ENCODE measurements at regions not wholly inside any gene's neighbourhood (a gene's known extent, or its start where the extent isn't known, plus 50 kb on each side); places are given as distances from the start of the nearest gene placed in this dataset.

- no peaks in the 10 kb centered on the region for H4K20me1 ChIP-seq (replicated peaks in 1 of 2; ENCODE audit: control insufficient read depth in 1 of 2, insufficient read depth in 2 of 2, low read length in 2 of 2)
- no peak overlapping the region for H3K4me3 ChIP-seq (ENCODE audit: extremely low read depth in 1 of 4, insufficient read depth in 2 of 4, low read depth in 3 of 4, low read length in 4 of 4)
- no peak overlapping the region for H3K27ac ChIP-seq (ENCODE audit: low read depth, low read length)
- FAIRE-seq, result no peak
- no peak for DNase-seq (ENCODE audit: low read depth in 1 of 2, low spot score in 2 of 2)
- H3K9ac ChIP-seq (replicated peaks in 1 of 4; ENCODE audit: extremely low read depth in 1 of 4, low read depth in 3 of 4, low read length in 3 of 4), result no peak overlapping the region
- no peak overlapping the region for H2AK5ac ChIP-seq (ENCODE audit: low read depth, low read length)
- 0 out of 4 replicates have a peak, but pooled peaks cover 0 to 3% of the 10 kb centered on the region in 2 experiments for H3K9me3 ChIP-seq (ENCODE audit: insufficient read depth in 2 of 2, low read depth in 1 of 2, low read length in 1 of 2)
- H3K4me2 ChIP-seq (ENCODE audit: insufficient read depth in 1 of 2, low read depth in 2 of 2, low read length in 2 of 2), result no peak overlapping the region
- TF ChIP-seq GTF2F1 (IDR thresholded peaks at IDR 0.05; ENCODE audit: borderline replicate concordance, low read depth, low read length) (no peak), SP4 (IDR thresholded peaks at IDR 0.05; ENCODE audit: low read length) (no peak), JUND (IDR thresholded peaks at IDR 0.05; ENCODE audit: low read length) (no peak), TAF1 (IDR thresholded peaks at IDR 0.05; ENCODE audit: low read depth, low read length) (no peak), E2F6 (IDR thresholded peaks at IDR 0.05) (no peak), BRCA1 (IDR thresholded peaks at IDR 0.05; ENCODE audit: low read depth, low read length) (no peak), ASH2L (IDR thresholded peaks at IDR 0.05; ENCODE audit: low read length) (no peak)
- no peak overlapping the region for H2BK15ac ChIP-seq (ENCODE audit: low read length)
- no peaks in the 10 kb centered on the region for H3K23me2 ChIP-seq (ENCODE audit: low read depth, low read length)
- no peaks in the 10 kb centered on the region for H3K36me3 ChIP-seq (ENCODE audit: control insufficient read depth in 2 of 4, insufficient read depth in 4 of 4, low read length in 3 of 4)
- no peaks in the 10 kb centered on the region for H3K79me2 ChIP-seq (ENCODE audit: control insufficient read depth in 1 of 2, insufficient read depth in 2 of 2, low read length in 2 of 2)
- no peak overlapping the region for H3K56ac ChIP-seq (replicated peaks; ENCODE audit: insufficient read length, low read depth, low read length)
- no peak overlapping the region for H3K18ac ChIP-seq (ENCODE audit: extremely low read depth, low read length)
- H2BK20ac ChIP-seq (ENCODE audit: low read length), result no peak overlapping the region
- H4K5ac ChIP-seq (ENCODE audit: insufficient read length, low read depth, low read length), result no peak overlapping the region
- no peak overlapping the region for H2BK5ac ChIP-seq (ENCODE audit: low read depth, low read length)
- no peak overlapping the region for H2BK120ac ChIP-seq (replicated peaks; ENCODE audit: low read depth, low read length)
- H3K4me1 ChIP-seq (replicated peaks in 1 of 4; ENCODE audit: control insufficient read depth in 3 of 4, insufficient read depth in 4 of 4, low read length in 3 of 4), result no peaks in the 10 kb centered on the region
- no peak overlapping the region for H2AFZ ChIP-seq (ENCODE audit: low read length)
- H3K14ac ChIP-seq (ENCODE audit: insufficient read length), result no peak overlapping the region
- no peak overlapping the region for H2BK12ac ChIP-seq (ENCODE audit: low read depth, low read length)
- H4K8ac ChIP-seq (ENCODE audit: extremely low read depth, insufficient read depth, low read length), result no peak overlapping the region
- no peaks in the 10 kb centered on the region for H3K27me3 ChIP-seq (replicated peaks in 1 of 4; ENCODE audit: control insufficient read depth in 3 of 4, extremely low read depth in 1 of 4, insufficient read depth in 3 of 4, low read length in 3 of 4)
- no peak overlapping the region for H3K4ac ChIP-seq (replicated peaks; ENCODE audit: insufficient read length, low read depth, low read length)
- 56% methylated on average over 2 of the region's 2 CpGs; no CpG with 5 or more reads in 1 of the 2 experiments for WGBS, 2 experiments (ENCODE audit: extremely low coverage in 1 of 2, insufficient coverage in 1 of 2, insufficient read length in 1 of 2, insufficient replicate concordance in 2 of 2, low coverage in 1 of 2, low lambda C conversion rate in 2 of 2, missing lambda C conversion rate in 1 of 2)
- no peak overlapping the region for H4K91ac ChIP-seq (replicated peaks; ENCODE audit: insufficient read length, low read length)
- H3K79me1 ChIP-seq (ENCODE audit: low read depth, low read length), result no peaks in the 10 kb centered on the region
- ChIA-PET CTCF (ENCODE audit: partially characterized antibody) (no interaction called here), POLR2A (ENCODE audit: partially characterized antibody) (no interaction called here)
- no peak overlapping the region for H3K23ac ChIP-seq (ENCODE audit: insufficient read length)
Measured at GRCh38 chr6:120473804-120474203, 860.5 kb downstream of the TBC1D32 start.
